Breast epithelium (tissue), 3 donors: ENCODE measurements at regions not wholly inside any gene's neighbourhood (a gene's known extent, or its start where the extent isn't known, plus 50 kb on each side); places are given as distances from the start of the nearest gene placed in this dataset.
"Not testable (repeated sequence)": the region's sequence is repeated elsewhere in the genome, so short reads cannot be mapped to it uniquely, and the experiment has no call there.

Source experiments
- POLR2A ChIP-seq: fragments of 450-650 bp; IDR thresholded peaks from one replicate; pipeline ENCODE4 v1.6.1; 2016; ENCODE audit warnings: antibody characterized with exemption, mild to moderate bottlenecking, moderate library complexity
- POLR2AphosphoS5 ChIP-seq, 3 donors: sonication (generic); formaldehyde crosslinking; IDR thresholded peaks; one replicate each; pipeline ENCODE4 v1.6.1; 2017; ENCODE audit warnings: antibody characterized with exemption in 3 of 3
- TF ChIP-seq, protein P1 (sequence below), 3 donors: fragments of 450-650 bp; IDR thresholded peaks; one replicate each; pipeline ENCODE4 v1.5.1; 2016 to 2017; ENCODE audit warnings: antibody characterized with exemption in 3 of 3, mild to moderate bottlenecking in 3 of 3, moderate library complexity in 3 of 3

GRCh38 chr2:188036786-188037185 lies 254.9 kb upstream of the GULP1 start:
- TF ChIP-seq, protein P1, sequence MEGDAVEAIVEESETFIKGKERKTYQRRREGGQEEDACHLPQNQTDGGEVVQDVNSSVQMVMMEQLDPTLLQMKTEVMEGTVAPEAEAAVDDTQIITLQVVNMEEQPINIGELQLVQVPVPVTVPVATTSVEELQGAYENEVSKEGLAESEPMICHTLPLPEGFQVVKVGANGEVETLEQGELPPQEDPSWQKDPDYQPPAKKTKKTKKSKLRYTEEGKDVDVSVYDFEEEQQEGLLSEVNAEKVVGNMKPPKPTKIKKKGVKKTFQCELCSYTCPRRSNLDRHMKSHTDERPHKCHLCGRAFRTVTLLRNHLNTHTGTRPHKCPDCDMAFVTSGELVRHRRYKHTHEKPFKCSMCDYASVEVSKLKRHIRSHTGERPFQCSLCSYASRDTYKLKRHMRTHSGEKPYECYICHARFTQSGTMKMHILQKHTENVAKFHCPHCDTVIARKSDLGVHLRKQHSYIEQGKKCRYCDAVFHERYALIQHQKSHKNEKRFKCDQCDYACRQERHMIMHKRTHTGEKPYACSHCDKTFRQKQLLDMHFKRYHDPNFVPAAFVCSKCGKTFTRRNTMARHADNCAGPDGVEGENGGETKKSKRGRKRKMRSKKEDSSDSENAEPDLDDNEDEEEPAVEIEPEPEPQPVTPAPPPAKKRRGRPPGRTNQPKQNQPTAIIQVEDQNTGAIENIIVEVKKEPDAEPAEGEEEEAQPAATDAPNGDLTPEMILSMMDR (IDR thresholded peaks at IDR 0.05) = not testable (repeated sequence)
- TF ChIP-seq POLR2A; POLR2AphosphoS5 (IDR thresholded peaks at IDR 0.05): not testable (repeated sequence)
